ENCODE measurements at regions not wholly inside any gene's neighbourhood (a gene's known extent, or its start where the extent isn't known, plus 50 kb on each side); places are given as distances from the start of the nearest gene placed in this dataset.
"Not testable (repeated sequence)": the region's sequence is repeated elsewhere in the genome, so short reads cannot be mapped to it uniquely, and the experiment has no call there.

DNA sequence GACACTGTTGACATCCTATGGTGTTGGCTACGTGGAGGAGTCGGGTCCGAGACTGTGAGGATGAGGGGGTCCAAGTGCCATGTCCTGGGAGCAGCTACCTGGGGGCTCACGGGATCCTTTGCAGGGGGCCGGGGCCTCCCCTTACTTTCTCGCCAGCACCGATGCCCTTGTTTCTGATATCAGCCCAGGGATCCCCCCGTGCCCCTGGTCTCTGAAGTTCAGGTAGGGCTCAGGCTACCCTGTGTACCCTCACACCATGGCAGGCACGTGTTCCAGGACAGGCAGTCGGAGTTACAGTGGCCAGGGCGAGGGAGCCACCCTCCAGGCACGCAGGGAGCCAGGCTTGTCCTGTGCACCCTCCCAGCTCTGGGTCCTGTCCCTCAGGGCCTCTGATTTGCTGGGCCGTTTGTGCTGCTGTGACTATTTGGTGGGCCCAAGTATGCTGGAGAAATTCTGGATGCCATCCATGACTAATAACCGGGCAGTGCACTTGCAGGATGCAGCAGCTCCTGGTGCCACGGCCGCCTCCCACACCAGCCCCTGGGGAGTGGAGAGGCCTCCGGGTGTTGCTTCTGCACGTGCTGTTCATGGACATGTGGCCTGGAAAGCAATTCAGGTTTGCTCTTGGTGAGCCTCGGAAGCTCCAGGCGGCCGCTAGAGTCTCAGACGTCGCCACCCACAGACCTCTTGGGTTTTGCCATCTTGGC is 93.1 kb upstream of the SFSWAP start:
- DNase-seq (ENCODE audit: low read depth) = no peak

DNA sequence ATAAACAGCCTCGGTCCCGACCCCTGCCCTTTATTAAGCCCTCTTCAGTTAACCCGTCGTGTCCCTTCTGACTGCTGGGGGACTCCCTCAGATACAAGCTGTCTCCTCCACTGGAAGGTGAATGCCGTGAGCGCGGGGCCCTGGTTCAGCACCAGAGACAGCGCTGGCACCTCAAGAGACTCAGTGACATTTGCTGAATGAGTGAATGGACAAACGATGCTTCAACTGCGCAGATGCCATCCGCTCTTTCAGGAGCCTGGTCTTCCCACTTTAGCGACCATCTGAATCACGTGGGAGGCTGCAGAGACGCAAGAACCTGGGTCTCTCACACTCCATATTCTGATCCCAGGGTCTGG is 92.6 kb upstream of the SFSWAP start:
- DNase-seq (ENCODE audit: low read depth) = peak; percentile 9

GRCh38 chr12:131618701-131619100 is 92.2 kb upstream of the SFSWAP start:
- DNase-seq (ENCODE audit: low read depth) = no peak

- no peak for DNase-seq (ENCODE audit: low read depth)
Observed at GRCh38 chr12:131619106-131619642, 91.7 kb upstream of the SFSWAP start.

GRCh38 chr12:131619736-131620506 is 91.0 kb upstream of the SFSWAP start:
- DNase-seq (ENCODE audit: low read depth) = no peak

GRCh38 chr12:131620520-131620919 is 90.4 kb upstream of the SFSWAP start:
- DNase-seq (ENCODE audit: low read depth) = no peak

- no peak for DNase-seq (ENCODE audit: low read depth)
Observed at GRCh38 chr12:131620946-131621681, 89.8 kb upstream of the SFSWAP start.

- no peak for DNase-seq (ENCODE audit: low read depth)
Observed at GRCh38 chr12:131621701-131622421, 89.0 kb upstream of the SFSWAP start.

DNA sequence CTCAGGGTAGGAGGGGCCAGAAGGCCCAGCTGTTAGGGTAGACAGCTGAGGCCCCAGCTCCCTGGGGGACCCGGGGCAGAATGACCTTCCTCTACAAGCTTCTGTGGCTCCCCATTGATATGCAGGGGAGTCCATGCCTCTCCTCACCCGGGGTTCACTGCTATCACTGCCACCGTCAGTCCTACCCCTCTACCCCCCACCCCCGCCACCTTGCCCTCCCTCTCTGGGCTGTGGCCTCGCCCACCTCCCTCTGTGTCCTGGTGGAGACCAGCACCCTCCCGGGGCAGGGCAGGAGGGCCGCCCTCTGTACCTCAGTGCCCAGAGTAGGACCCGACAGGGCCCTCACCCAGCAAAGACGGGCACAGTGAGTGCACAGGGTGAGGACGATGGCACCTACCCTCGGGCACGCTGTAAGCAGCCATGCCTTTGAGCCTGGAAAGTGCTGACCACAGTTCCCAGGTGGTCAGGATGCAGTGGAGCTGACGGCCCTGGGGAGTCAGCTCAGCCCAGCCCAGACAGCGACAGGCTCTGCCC is 88.4 kb upstream of the SFSWAP start:
- DNase-seq (ENCODE audit: low read depth) = no peak

GRCh38 chr12:131623404-131624368 is 87.2 kb upstream of the SFSWAP start:
- not testable (repeated sequence) for DNase-seq (ENCODE audit: low read depth)

DNA sequence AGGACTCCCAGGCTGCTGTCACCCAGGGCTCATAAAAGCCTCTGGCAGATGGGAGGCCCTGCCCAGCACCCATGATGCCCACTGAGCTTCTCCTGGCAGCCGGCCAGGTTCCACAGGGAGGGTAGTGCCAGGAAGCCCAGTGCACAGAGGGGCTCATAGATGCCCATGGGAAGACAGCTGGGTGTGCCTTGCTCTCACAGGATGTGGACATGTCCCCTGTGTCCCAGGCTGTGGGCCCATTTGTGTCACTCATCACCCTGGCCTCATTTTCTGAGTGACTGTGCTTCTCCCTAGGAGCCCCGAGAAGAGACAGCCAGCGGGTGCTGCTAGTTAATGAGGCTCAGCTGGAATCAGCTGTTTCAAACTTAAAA is 86.5 kb upstream of the SFSWAP start:
- not testable (repeated sequence) for DNase-seq (ENCODE audit: low read depth)

DNA sequence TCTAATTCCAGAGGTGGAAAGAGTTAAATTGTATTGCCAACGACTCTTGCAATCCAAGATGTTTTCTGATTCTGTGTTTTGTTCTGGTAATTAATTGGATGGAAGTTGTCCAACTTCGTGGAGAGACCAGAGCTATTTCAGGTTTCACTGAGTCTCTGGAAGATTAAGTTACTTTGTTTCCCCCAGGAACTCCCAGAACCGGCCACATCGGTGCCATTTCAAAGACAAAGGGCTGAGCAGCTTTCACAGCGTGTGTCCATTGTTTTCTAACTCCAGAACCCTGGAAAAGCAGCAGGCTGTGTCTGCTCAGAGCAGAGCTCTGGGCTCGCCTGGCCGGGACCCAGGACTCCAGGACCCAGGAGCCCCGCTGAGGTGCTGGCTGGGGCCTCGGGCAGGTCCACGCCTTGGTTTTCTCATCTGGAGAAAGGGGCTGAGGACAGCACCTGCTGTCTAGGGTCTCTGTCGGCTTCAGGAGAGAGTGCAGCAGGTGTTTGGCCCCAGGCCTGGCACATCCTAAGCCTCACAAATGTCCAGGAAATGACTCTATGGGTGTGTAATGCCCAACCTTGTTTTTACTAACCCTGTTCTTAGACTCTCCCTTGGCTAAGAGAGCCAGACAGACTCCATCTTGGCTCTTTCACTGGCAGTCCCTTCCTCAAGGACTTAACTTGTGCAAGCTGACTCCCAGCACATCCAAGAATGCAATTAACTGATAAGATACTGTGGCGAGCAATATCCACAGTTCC is 86.0 kb upstream of the SFSWAP start:
- not testable (repeated sequence) for DNase-seq (ENCODE audit: low read depth)

GRCh38 chr12:131625966-131626722 is 84.7 kb upstream of the SFSWAP start:
- DNase-seq (ENCODE audit: low read depth) = not testable (repeated sequence)

DNA sequence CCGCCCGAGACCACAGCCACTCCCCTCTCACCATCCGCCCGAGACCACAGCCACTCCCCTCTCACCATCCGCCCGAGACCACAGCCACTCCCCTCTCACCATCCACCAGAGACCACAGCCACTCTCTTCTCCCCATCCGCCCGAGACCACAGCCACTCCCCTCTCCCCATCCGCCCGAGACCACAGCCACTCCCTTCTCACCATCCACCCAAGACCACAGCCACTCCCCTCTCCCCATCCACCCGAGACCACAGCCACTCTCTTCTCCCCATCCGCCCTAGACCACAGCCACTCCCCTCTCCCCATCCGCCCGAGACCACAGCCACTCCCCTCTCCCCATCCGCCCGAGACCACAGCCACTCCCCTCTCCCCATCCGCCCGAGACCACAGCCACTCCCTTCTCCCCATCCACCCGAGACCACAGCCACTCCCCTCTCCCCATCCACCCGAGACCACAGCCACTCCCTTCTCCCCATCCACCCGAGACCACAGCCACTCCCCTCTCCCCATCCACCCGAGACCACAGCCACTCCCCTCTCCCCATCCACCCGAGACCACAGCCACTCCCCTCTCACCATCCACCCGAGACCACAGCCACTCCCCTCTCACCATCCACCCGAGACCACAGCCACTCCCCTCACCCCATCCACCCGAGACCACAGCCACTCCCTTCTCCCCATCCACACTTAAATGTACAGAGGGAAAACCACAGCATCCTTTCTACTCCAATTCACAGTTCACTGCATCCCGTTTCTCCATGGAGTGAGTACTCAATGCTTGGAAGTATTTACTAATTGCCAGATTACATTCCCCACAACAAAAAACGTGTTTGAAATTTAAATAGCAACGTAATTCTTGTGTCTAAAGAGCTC is 83.5 kb upstream of the SFSWAP start:
- DNase-seq (ENCODE audit: low read depth) = not testable (repeated sequence)

GRCh38 chr12:131628023-131628740 is 82.7 kb upstream of the SFSWAP start:
- DNase-seq (ENCODE audit: low read depth) = no peak

- no peak for DNase-seq (ENCODE audit: low read depth)
Observed at GRCh38 chr12:131628766-131629448, 82.0 kb upstream of the SFSWAP start.

DNA sequence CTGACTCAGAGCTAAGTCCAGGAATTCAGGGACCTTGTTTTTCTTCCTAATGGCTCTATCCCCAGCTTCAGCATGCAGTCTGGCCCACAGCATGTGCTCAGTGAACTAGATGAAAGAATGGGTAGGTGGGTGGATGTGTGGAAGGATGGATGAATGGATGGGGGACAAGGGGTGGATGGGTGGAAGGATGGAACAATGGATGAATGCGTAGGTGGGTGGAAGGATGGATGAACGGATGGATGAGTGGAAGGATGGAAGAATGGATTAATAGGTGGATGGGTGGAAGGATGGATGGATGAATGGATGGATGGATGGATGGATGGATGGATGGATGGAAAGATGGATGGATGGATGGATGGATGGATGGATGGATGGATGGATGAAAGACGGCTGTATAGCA is 79.7 kb upstream of the SFSWAP start:
- DNase-seq (ENCODE audit: low read depth) = no peak

All from EH (cell line).